ENCODE measurements at regions not wholly inside any gene's neighbourhood (a gene's known extent, or its start where the extent isn't known, plus 50 kb on each side); places are given as distances from the start of the nearest gene placed in this dataset.

DNA sequence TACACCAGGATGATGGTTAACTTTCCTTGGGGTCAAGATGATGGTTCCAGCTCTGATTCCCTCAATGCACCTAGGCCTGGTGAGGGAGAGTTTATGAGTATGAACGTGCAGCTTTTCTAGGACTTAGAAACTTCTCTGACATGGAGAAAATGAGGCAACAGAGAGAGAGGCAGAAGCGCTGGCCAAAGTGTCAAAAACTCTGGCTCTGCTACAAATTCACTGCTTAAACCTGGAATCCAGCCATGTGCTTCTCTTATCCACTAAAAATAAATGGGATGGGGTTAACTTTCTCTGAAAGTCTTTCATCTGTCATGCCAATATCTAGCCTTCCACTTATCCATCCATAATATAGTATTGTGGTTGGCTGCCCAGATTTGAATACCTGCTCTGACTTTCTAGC is 568.7 kb downstream of the MED13L start:
- Histone ChIP-seq H2AFZ (ENCODE audit: low read length) (no peak overlapping the region), H3K9ac (ENCODE audit: low read depth, low read length, poor library complexity, severe bottlenecking) (no peak overlapping the region), H3K4me1 (ENCODE audit: insufficient read depth, low read length, poor library complexity, severe bottlenecking) (no peaks in the 10 kb centered on the region), H4K20me1 (ENCODE audit: insufficient read depth, low read length, poor library complexity, severe bottlenecking) (no peaks in the 10 kb centered on the region), H3K36me3 (ENCODE audit: insufficient read depth, low read length) (no peaks in the 10 kb centered on the region), H3K79me2 (ENCODE audit: insufficient read depth, low read length) (no peaks in the 10 kb centered on the region), H3F3A (ENCODE audit: low read depth) (no peaks in the 10 kb centered on the region), H3K9me2 (replicated peaks; ENCODE audit: low read depth, low read length) (no peaks in the 10 kb centered on the region), H3K27me3 (ENCODE audit: insufficient read depth, low read length, poor library complexity, severe bottlenecking) (no peaks in the 10 kb centered on the region), H3K4me2 (ENCODE audit: low read depth, low read length, poor library complexity, severe bottlenecking) (no peak overlapping the region), H3K4me3 (ENCODE audit: low read length, poor library complexity, severe bottlenecking) (no peak overlapping the region), H3K9me3 (ENCODE audit: insufficient read depth, low read depth, low read length) (no peaks in the 10 kb centered on the region)
- no peak for TF ChIP-seq EZH2phosphoT487 (IDR thresholded peaks at IDR 0.05; ENCODE audit: borderline replicate concordance)
- TF ChIP-seq, protein P1, sequence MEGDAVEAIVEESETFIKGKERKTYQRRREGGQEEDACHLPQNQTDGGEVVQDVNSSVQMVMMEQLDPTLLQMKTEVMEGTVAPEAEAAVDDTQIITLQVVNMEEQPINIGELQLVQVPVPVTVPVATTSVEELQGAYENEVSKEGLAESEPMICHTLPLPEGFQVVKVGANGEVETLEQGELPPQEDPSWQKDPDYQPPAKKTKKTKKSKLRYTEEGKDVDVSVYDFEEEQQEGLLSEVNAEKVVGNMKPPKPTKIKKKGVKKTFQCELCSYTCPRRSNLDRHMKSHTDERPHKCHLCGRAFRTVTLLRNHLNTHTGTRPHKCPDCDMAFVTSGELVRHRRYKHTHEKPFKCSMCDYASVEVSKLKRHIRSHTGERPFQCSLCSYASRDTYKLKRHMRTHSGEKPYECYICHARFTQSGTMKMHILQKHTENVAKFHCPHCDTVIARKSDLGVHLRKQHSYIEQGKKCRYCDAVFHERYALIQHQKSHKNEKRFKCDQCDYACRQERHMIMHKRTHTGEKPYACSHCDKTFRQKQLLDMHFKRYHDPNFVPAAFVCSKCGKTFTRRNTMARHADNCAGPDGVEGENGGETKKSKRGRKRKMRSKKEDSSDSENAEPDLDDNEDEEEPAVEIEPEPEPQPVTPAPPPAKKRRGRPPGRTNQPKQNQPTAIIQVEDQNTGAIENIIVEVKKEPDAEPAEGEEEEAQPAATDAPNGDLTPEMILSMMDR (conservative IDR thresholded peaks at IDR 0.05; ENCODE audit: low read length) = no peak

GRCh38 chr12:115700896-115701465 is 576.5 kb downstream of the MED13L start:
- H3K9ac ChIP-seq (ENCODE audit: low read depth, low read length, poor library complexity, severe bottlenecking) = no peak overlapping the region
- H2AFZ ChIP-seq (ENCODE audit: low read length) = no peak overlapping the region
- H3K27me3 ChIP-seq (ENCODE audit: insufficient read depth, low read length, poor library complexity, severe bottlenecking) = no peaks in the 10 kb centered on the region
- H3F3A ChIP-seq (ENCODE audit: low read depth) = no peaks in the 10 kb centered on the region
- H3K4me1 ChIP-seq (ENCODE audit: insufficient read depth, low read length, poor library complexity, severe bottlenecking) = no peaks in the 10 kb centered on the region
- TF ChIP-seq EZH2phosphoT487 (IDR thresholded peaks at IDR 0.05; ENCODE audit: borderline replicate concordance) = no peak
- H4K20me1 ChIP-seq (ENCODE audit: insufficient read depth, low read length, poor library complexity, severe bottlenecking) = no peaks in the 10 kb centered on the region
- H3K9me3 ChIP-seq (ENCODE audit: insufficient read depth, low read depth, low read length) = no peaks in the 10 kb centered on the region
- H3K4me3 ChIP-seq (ENCODE audit: low read length, poor library complexity, severe bottlenecking) = no peak overlapping the region
- H3K9me2 ChIP-seq (replicated peaks; ENCODE audit: low read depth, low read length) = no peaks in the 10 kb centered on the region
- H3K4me2 ChIP-seq (ENCODE audit: low read depth, low read length, poor library complexity, severe bottlenecking) = no peak overlapping the region
- H3K36me3 ChIP-seq (ENCODE audit: insufficient read depth, low read length) = no peaks in the 10 kb centered on the region
- no peaks in the 10 kb centered on the region for H3K79me2 ChIP-seq (ENCODE audit: insufficient read depth, low read length)

DNA sequence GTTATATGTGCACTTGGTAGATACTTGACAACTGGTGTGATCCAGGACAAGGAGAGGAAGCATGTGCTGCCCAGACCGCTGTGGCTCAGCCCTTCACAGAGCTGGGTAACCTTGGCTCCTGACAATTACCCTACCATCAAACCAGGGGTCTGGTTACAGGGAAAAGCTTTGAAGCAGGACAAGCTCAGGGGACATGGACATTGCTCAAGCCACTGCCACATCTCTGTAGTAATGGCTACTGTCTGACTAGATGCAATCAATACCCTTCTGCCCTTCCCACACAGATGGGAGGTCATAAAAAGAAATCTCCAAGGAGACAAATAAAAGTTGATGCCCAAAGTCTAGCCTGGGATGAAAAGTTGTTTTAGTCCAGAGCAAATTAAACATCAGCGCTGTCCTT is 577.4 kb downstream of the MED13L start:
- no peaks in the 10 kb centered on the region for H3K79me2 ChIP-seq (ENCODE audit: insufficient read depth, low read length)
- no peaks in the 10 kb centered on the region for H3K9me2 ChIP-seq (replicated peaks; ENCODE audit: low read depth, low read length)
- H3K27me3 ChIP-seq (ENCODE audit: insufficient read depth, low read length, poor library complexity, severe bottlenecking) = no peaks in the 10 kb centered on the region
- H4K20me1 ChIP-seq (ENCODE audit: insufficient read depth, low read length, poor library complexity, severe bottlenecking) = no peaks in the 10 kb centered on the region
- no peak for TF ChIP-seq EZH2phosphoT487 (IDR thresholded peaks at IDR 0.05; ENCODE audit: borderline replicate concordance)
- H3K9ac ChIP-seq (ENCODE audit: low read depth, low read length, poor library complexity, severe bottlenecking) = no peak overlapping the region
- no peaks in the 10 kb centered on the region for H3K4me1 ChIP-seq (ENCODE audit: insufficient read depth, low read length, poor library complexity, severe bottlenecking)
- H3F3A ChIP-seq (ENCODE audit: low read depth) = no peaks in the 10 kb centered on the region
- H3K9me3 ChIP-seq (ENCODE audit: insufficient read depth, low read depth, low read length) = no peaks in the 10 kb centered on the region
- H3K36me3 ChIP-seq (ENCODE audit: insufficient read depth, low read length) = no peaks in the 10 kb centered on the region
- no peak overlapping the region for H3K4me3 ChIP-seq (ENCODE audit: low read length, poor library complexity, severe bottlenecking)
- H3K4me2 ChIP-seq (ENCODE audit: low read depth, low read length, poor library complexity, severe bottlenecking) = no peak overlapping the region
- no peak overlapping the region for H2AFZ ChIP-seq (ENCODE audit: low read length)

DNA sequence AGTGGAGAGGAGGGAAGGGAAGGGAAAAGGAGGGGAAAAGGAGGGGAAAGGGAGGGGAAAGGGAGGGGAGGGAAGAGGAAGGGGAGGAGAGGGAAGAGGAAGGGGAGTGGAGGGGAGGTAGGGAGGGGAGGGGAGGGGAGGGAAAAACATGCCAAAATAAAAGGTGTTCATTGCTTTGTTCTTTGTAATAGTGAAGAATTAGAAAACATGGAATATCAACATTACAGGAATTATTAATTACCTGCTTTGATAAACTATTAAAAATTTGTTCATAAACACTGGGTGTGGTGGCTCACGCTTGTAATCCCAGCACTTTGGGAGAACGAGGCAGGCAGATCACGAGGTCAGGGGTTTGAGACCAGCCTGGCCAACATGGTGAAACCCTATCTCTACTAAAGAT is 579.2 kb downstream of the MED13L start:
- no peaks in the 10 kb centered on the region for H3F3A ChIP-seq (ENCODE audit: low read depth)
- no peaks in the 10 kb centered on the region for H3K36me3 ChIP-seq (ENCODE audit: insufficient read depth, low read length)
- H2AFZ ChIP-seq (ENCODE audit: low read length) = no peak overlapping the region
- no peak for TF ChIP-seq EZH2phosphoT487 (IDR thresholded peaks at IDR 0.05; ENCODE audit: borderline replicate concordance)
- TF ChIP-seq, protein P1 (conservative IDR thresholded peaks at IDR 0.05; ENCODE audit: low read length) = no peak
- H3K9me2 ChIP-seq (replicated peaks; ENCODE audit: low read depth, low read length) = no peaks in the 10 kb centered on the region
- no peaks in the 10 kb centered on the region for H3K9me3 ChIP-seq (ENCODE audit: insufficient read depth, low read depth, low read length)
- no peaks in the 10 kb centered on the region for H3K79me2 ChIP-seq (ENCODE audit: insufficient read depth, low read length)
- H3K9ac ChIP-seq (ENCODE audit: low read depth, low read length, poor library complexity, severe bottlenecking) = no peak overlapping the region
- H3K4me1 ChIP-seq (ENCODE audit: insufficient read depth, low read length, poor library complexity, severe bottlenecking) = no peaks in the 10 kb centered on the region
- no peak overlapping the region for H3K4me2 ChIP-seq (ENCODE audit: low read depth, low read length, poor library complexity, severe bottlenecking)
- H4K20me1 ChIP-seq (ENCODE audit: insufficient read depth, low read length, poor library complexity, severe bottlenecking) = no peaks in the 10 kb centered on the region
- H3K27me3 ChIP-seq (ENCODE audit: insufficient read depth, low read length, poor library complexity, severe bottlenecking) = no peaks in the 10 kb centered on the region
- no peak overlapping the region for H3K4me3 ChIP-seq (ENCODE audit: low read length, poor library complexity, severe bottlenecking)

Measured in Loucy (cell line).